Lung (tissue), 11 donors: ENCODE measurements at regions not wholly inside any gene's neighbourhood (a gene's known extent, or its start where the extent isn't known, plus 50 kb on each side); places are given as distances from the start of the nearest gene placed in this dataset.

ENCODE experiments used
- ATAC-seq: fragments of 200-7000 bp; cut with Tn5 transposase; one replicate; pipeline ENCODE4 v1.9.1; 2020; ENCODE audit warnings: moderate number of reproducible peaks; ENCODE audit not compliant: insufficient read depth, low FRiP score
- DNase-seq, 3 donors: peaks; one replicate each; pipeline ENCODE4 v3.0.0-alpha.2; 2013 to 2017
- H3K27ac ChIP-seq, 2 donors: one replicate each; pipeline ENCODE4 v1.5.1; 2013; ENCODE audit warnings: mild to moderate bottlenecking in 2 of 2, moderate library complexity in 2 of 2, control low read depth in 1 of 2, inconsistent platforms in 1 of 2, low read depth in 1 of 2, low read length in 1 of 2
- H3K27me3 ChIP-seq, 3 donors: one replicate each; pipeline ENCODE4 v1.5.1; 2013; ENCODE audit warnings: low read length in 2 of 3; ENCODE audit not compliant: control insufficient read depth in 3 of 3, insufficient read depth in 3 of 3
- H3K36me3 ChIP-seq, 4 donors: one replicate each; pipeline ENCODE4 v1.5.1; 2013; ENCODE audit warnings: low read length in 4 of 4, mild to moderate bottlenecking in 1 of 4, moderate library complexity in 1 of 4; ENCODE audit not compliant: control insufficient read depth in 4 of 4, insufficient read depth in 4 of 4
- H3K4me1 ChIP-seq, 5 donors: one replicate each; pipeline ENCODE4 v1.5.1; 2013; ENCODE audit warnings: low read length in 5 of 5, mild to moderate bottlenecking in 2 of 5, moderate library complexity in 1 of 5; ENCODE audit not compliant: control insufficient read depth in 5 of 5, insufficient read depth in 5 of 5
- H3K4me3 ChIP-seq: one replicate; pipeline ENCODE4 v1.5.1; 2013; ENCODE audit warnings: mild to moderate bottlenecking, control low read depth, moderate library complexity
- H3K9ac ChIP-seq, 2 donors: one replicate each; pipeline ENCODE4 v1.5.1; 2013; ENCODE audit warnings: low read length in 2 of 2, control low read depth in 1 of 2; ENCODE audit not compliant: insufficient read depth in 1 of 2
- H3K9me3 ChIP-seq, 4 donors: one replicate each; pipeline ENCODE4 v1.5.1; 2013; ENCODE audit warnings: low read length in 3 of 4, mild to moderate bottlenecking in 1 of 4, moderate library complexity in 1 of 4; ENCODE audit not compliant: control insufficient read depth in 4 of 4, insufficient read depth in 3 of 4
- CTCF ChIP-seq: IDR thresholded peaks from 2 replicates; pipeline ENCODE4 v1.5.1; 2012; ENCODE audit warnings: mild to moderate bottlenecking; ENCODE audit errors: control extremely low read depth, extremely low read depth
- WGBS, 2 donors: extraction: QIAGEN DNeasy Blood & Tissue Kit; methylation state at CpG; one replicate each; pipeline ENCODE4 v1.1.7; 2013; 5-methylcytosine and 5-hydroxymethylcytosine counted together
- donor health status: control.
- donor health status: control.
- donor health status: Bipolar disorder and iron deficiency.
- donor health status: healthy.
- donor health status: DM: yes; HTN: yes; CAD: no.

GRCh38 chr5:4185127-4185526 lies 589.5 kb downstream of the IRX1 start:
- H3K27me3 ChIP-seq, result peaks cover 0 to 2% (median 0%) of the 10 kb centered on the region in 3 donors
- no peak overlapping the region for H3K9ac ChIP-seq
- no peak for TF ChIP-seq CTCF
- WGBS, 2 donors, result 92 to 95% methylated on average over 2 of the region's 2 CpGs
- H3K4me1 ChIP-seq, result no peaks in the 10 kb centered on the region
- no peaks in the 10 kb centered on the region for H3K9me3 ChIP-seq
- ATAC-seq, result no peak
- H3K27ac ChIP-seq, result no peak overlapping the region
- DNase-seq, result no peak
- H3K4me3 ChIP-seq, result no peak overlapping the region
- no peaks in the 10 kb centered on the region for H3K36me3 ChIP-seq

- Histone ChIP-seq H3K4me3 (no peak overlapping the region), H3K27me3 (peaks cover 0 to 2% (median 0%) of the 10 kb centered on the region in 3 donors), H3K27ac (no peak overlapping the region), H3K4me1 (no peaks in the 10 kb centered on the region), H3K36me3 (no peaks in the 10 kb centered on the region), H3K9ac (no peak overlapping the region), H3K9me3 (no peaks in the 10 kb centered on the region)
- ATAC-seq (no peak), DNase-seq (no peak)
- no peak for TF ChIP-seq CTCF
- WGBS, 2 donors, result 90% methylated on average over 4 of the region's 4 CpGs
These were observed 593.1 kb downstream of the IRX1 start for GRCh38 chr5:4188704-4189103.

GRCh38 chr5:4189317-4189716 lies 593.7 kb downstream of the IRX1 start:
- no peaks in the 10 kb centered on the region for H3K9me3 ChIP-seq
- TF ChIP-seq CTCF, result no peak
- H3K4me1 ChIP-seq, result no peaks in the 10 kb centered on the region
- H3K36me3 ChIP-seq, result no peaks in the 10 kb centered on the region
- H3K27me3 ChIP-seq, result peaks cover 0 to 2% (median 0%) of the 10 kb centered on the region in 3 donors
- no peak overlapping the region for H3K27ac ChIP-seq
- ATAC-seq (no peak), DNase-seq (peak in 1 of 3 donors; percentile 22)
- H3K9ac ChIP-seq, result no peak overlapping the region
- WGBS, 2 donors, result 54 to 74% methylated on average over 2 of the region's 2 CpGs
- no peak overlapping the region for H3K4me3 ChIP-seq

- Histone ChIP-seq H3K4me3 (no peak overlapping the region), H3K4me1 (no peaks in the 10 kb centered on the region), H3K27me3 (peaks cover 0 to 2% (median 0%) of the 10 kb centered on the region in 3 donors), H3K9ac (no peak overlapping the region), H3K27ac (no peak overlapping the region), H3K36me3 (no peaks in the 10 kb centered on the region), H3K9me3 (no peaks in the 10 kb centered on the region)
- no peak for TF ChIP-seq CTCF
- DNase-seq (no peak), ATAC-seq (no peak)
- WGBS, 2 donors, result 91 to 98% methylated on average over 3 of the region's 3 CpGs
These were observed 595.4 kb downstream of the IRX1 start for GRCh38 chr5:4191041-4191440.
